Trophoblast cell (in vitro differentiated cells and primary cell): ENCODE measurements at regions not wholly inside any gene's neighbourhood (a gene's known extent, or its start where the extent isn't known, plus 50 kb on each side); places are given as distances from the start of the nearest gene placed in this dataset.
A peak's percentile ranks its signal among the peaks of the same experiment; 100 is the strongest.

ENCODE experiments used
- DNase-seq, 2 donors: peaks; one replicate each; pipeline ENCODE4 v3.0.0-alpha.2; 2016
- H2AFZ ChIP-seq: 2 replicates; pipeline ENCODE4 v1.6.1; 2013; ENCODE audit warnings: low read length, moderate library complexity, mild to moderate bottlenecking; ENCODE audit not compliant: insufficient read depth, poor library complexity
- H2AK5ac ChIP-seq: 2 replicates; pipeline ENCODE4 v1.6.1; 2013; ENCODE audit warnings: mild to moderate bottlenecking, low read length
- H2BK120ac ChIP-seq: 2 replicates; pipeline ENCODE4 v1.6.1; 2013; ENCODE audit warnings: low read length, mild to moderate bottlenecking, moderate library complexity; ENCODE audit not compliant: insufficient read depth, poor library complexity
- H2BK12ac ChIP-seq: 2 replicates; pipeline ENCODE4 v1.6.1; 2013; ENCODE audit warnings: mild to moderate bottlenecking, low read length, moderate library complexity
- H2BK5ac ChIP-seq: 2 replicates; pipeline ENCODE4 v1.6.1; 2013; ENCODE audit warnings: low read length, low read depth, moderate library complexity, mild to moderate bottlenecking; ENCODE audit not compliant: poor library complexity
- H3K14ac ChIP-seq: 2 replicates; pipeline ENCODE4 v1.6.1; 2013; ENCODE audit warnings: mild to moderate bottlenecking, low read length
- H3K18ac ChIP-seq: 2 replicates; pipeline ENCODE4 v1.6.1; 2013; ENCODE audit warnings: mild to moderate bottlenecking, low read length
- H3K23ac ChIP-seq: 2 replicates; pipeline ENCODE4 v1.6.1; 2013; ENCODE audit warnings: low read length
- H3K27ac ChIP-seq: 2 replicates; pipeline ENCODE4 v1.5.1; 2013; ENCODE audit warnings: low read depth, mild to moderate bottlenecking, inconsistent platforms, low read length, moderate library complexity
- H3K27me3 ChIP-seq: 2 replicates; pipeline ENCODE4 v1.6.1; 2013; ENCODE audit warnings: inconsistent platforms, mild to moderate bottlenecking, low read length, moderate library complexity; ENCODE audit not compliant: insufficient read depth
- H3K36me3 ChIP-seq, 2 experiments: 1 replicate in 1 of 2; 2 replicates in 1 of 2; pipeline ENCODE4 v1.6.1; 2013; ENCODE audit warnings: low read length in 2 of 2, mild to moderate bottlenecking in 2 of 2, moderate library complexity in 1 of 2; ENCODE audit not compliant: insufficient read depth in 2 of 2, control insufficient read depth in 1 of 2
- H3K4ac ChIP-seq: 2 replicates; pipeline ENCODE4 v1.6.1; 2013; ENCODE audit warnings: low read depth, mild to moderate bottlenecking, low read length, moderate library complexity
- H3K4me1 ChIP-seq, 2 experiments: 1 replicate in 1 of 2; 2 replicates in 1 of 2; pipeline ENCODE4 v1.6.1; 2013; ENCODE audit warnings: low read length in 2 of 2, mild to moderate bottlenecking in 2 of 2, moderate library complexity in 1 of 2; ENCODE audit not compliant: insufficient read depth in 2 of 2, control insufficient read depth in 1 of 2
- H3K4me2 ChIP-seq: 2 replicates; pipeline ENCODE4 v1.6.1; 2013; ENCODE audit warnings: inconsistent platforms, mild to moderate bottlenecking, low read length, moderate library complexity
- H3K4me3 ChIP-seq: 2 replicates; pipeline ENCODE4 v1.5.1; 2013; ENCODE audit warnings: mild to moderate bottlenecking, low read depth, low read length, inconsistent platforms
- H3K79me1 ChIP-seq: one replicate; pipeline ENCODE4 v1.6.1; 2013; ENCODE audit warnings: low read length
- H3K79me2 ChIP-seq: 2 replicates; pipeline ENCODE4 v1.6.1; 2013; ENCODE audit warnings: low read length, mild to moderate bottlenecking; ENCODE audit not compliant: control insufficient read depth, insufficient read depth, poor library complexity
- H3K9ac ChIP-seq: 2 replicates; pipeline ENCODE4 v1.6.1; 2013; ENCODE audit warnings: mild to moderate bottlenecking, low read length
- H3K9me3 ChIP-seq: 2 replicates; pipeline ENCODE4 v1.6.1; 2013; ENCODE audit warnings: low read depth, mild to moderate bottlenecking, control low read depth, inconsistent platforms, low read length; ENCODE audit not compliant: insufficient read depth
- H4K12ac ChIP-seq: 2 replicates; pipeline ENCODE4 v1.6.1; 2013; ENCODE audit warnings: low read depth, mild to moderate bottlenecking, low read length, moderate library complexity
- H4K8ac ChIP-seq: 2 replicates; pipeline ENCODE4 v1.6.1; 2013; ENCODE audit warnings: low read depth, mild to moderate bottlenecking, low read length, moderate library complexity
- H4K91ac ChIP-seq: one replicate; pipeline ENCODE4 v1.6.1; 2013; ENCODE audit warnings: low read depth, mild to moderate bottlenecking, low read length, moderate library complexity
- WGBS: extraction: QIAGEN DNeasy Blood & Tissue Kit; methylation state at CpG from one replicate; pipeline ENCODE4 v1.1.7; 2013; ENCODE audit warnings: missing lambda C conversion rate; ENCODE audit not compliant: insufficient read length, insufficient coverage; ENCODE audit errors: extremely low coverage; 5-methylcytosine and 5-hydroxymethylcytosine counted together

DNA sequence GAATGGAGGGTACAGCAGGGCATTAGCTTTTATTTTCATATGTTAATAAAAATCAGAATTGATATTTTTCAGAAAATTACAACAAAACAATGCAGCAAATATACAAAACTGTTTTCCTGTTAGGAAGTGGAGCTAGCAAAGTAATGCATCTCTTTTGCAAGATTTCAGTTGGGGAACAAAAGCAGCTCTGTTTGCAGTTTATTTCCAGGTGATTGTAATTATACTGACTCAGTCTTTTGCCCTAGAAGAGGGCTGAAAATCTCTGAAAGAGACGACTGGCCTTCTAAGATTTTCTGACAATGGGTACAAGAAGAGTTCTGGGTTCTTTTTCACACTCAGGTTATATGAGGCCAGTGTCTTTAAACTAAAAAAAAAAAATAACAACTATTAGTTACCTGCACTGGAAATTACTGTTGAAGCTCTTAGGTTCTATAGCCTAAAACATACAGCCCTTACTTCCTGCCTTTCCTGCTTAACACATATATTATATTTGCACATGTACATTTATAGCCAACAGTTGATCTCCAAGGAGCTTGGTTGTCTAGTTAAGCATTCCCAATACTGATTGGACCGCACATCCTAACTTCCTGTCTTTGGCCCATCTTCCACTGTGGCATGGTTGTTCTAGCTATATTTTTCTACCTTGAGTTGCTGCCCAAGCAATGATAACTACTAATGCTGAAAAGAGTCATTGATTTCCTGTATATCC is 199.1 kb upstream of the KRR1 start:
- no peak overlapping the region for H3K27ac ChIP-seq
- H2BK12ac ChIP-seq = no peak overlapping the region
- no peak overlapping the region for H3K23ac ChIP-seq
- no peaks in the 10 kb centered on the region for H3K79me2 ChIP-seq
- no peaks in the 10 kb centered on the region for H3K9me3 ChIP-seq
- no peak overlapping the region for H4K12ac ChIP-seq
- no peaks in the 10 kb centered on the region for H3K36me3 ChIP-seq
- no peak overlapping the region for H3K14ac ChIP-seq
- H3K27me3 ChIP-seq = no peaks in the 10 kb centered on the region
- no peak overlapping the region for H3K18ac ChIP-seq
- H4K91ac ChIP-seq = no peak overlapping the region
- no peak overlapping the region for H4K8ac ChIP-seq
- WGBS = no CpG with 5 or more reads among the region's 2 CpGs
- H3K4me3 ChIP-seq = no peak overlapping the region
- H2AK5ac ChIP-seq = no peak overlapping the region
- no peak overlapping the region for H3K9ac ChIP-seq
- H2AFZ ChIP-seq = no peak overlapping the region
- DNase-seq = no peak
- peaks cover 2 to 5% of the 10 kb centered on the region in 2 experiments for H3K4me1 ChIP-seq
- no peak overlapping the region for H3K4ac ChIP-seq
- H3K79me1 ChIP-seq = peaks cover 2% of the 10 kb centered on the region
- no peak overlapping the region for H3K4me2 ChIP-seq
- no peak overlapping the region for H2BK120ac ChIP-seq
- H2BK5ac ChIP-seq = no peak overlapping the region

DNA sequence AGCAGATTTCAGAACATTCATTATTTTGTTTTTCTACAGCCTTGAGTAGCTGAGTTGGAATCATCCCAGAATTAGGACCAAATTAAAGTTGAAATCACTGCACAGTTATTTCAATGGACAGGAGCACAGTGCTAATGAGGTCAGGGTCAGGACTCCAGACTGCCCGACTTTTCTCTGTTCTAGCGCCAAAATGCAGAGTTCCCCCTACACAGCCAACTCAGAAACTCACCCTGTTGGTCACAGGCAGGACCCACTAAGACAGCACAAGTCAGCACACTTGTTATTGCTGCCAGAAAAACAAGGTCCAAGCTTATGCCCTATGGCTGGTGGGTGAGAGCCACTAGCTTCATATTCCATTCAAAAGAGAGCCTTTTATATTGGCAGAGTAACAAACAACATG is 198.1 kb upstream of the KRR1 start:
- H3K27me3 ChIP-seq = no peaks in the 10 kb centered on the region
- no peak overlapping the region for H3K23ac ChIP-seq
- no peak overlapping the region for H2AFZ ChIP-seq
- H3K79me2 ChIP-seq = no peaks in the 10 kb centered on the region
- H3K9me3 ChIP-seq = no peaks in the 10 kb centered on the region
- peak overlapping the region; percentile 98 for H2AK5ac ChIP-seq
- no peak overlapping the region for H4K8ac ChIP-seq
- H3K18ac ChIP-seq = no peak overlapping the region
- H3K4me2 ChIP-seq = no peak overlapping the region
- H3K36me3 ChIP-seq = no peaks in the 10 kb centered on the region
- peak overlapping the region; percentile 95 for H2BK12ac ChIP-seq
- no peak overlapping the region for H3K14ac ChIP-seq
- H3K9ac ChIP-seq = no peak overlapping the region
- peak overlapping the region; percentile 83 for H3K4ac ChIP-seq
- peak overlapping the region; percentile 62 for H4K91ac ChIP-seq
- H4K12ac ChIP-seq = no peak overlapping the region
- H3K4me3 ChIP-seq = no peak overlapping the region
- peaks cover 2 to 5% of the 10 kb centered on the region in 2 experiments for H3K4me1 ChIP-seq
- no peak for DNase-seq
- H2BK120ac ChIP-seq = peak overlapping the region; percentile 60
- H2BK5ac ChIP-seq = no peak overlapping the region
- no peak overlapping the region for H3K27ac ChIP-seq
- no CpG with 5 or more reads among the region's 2 CpGs for WGBS
- peaks cover 2% of the 10 kb centered on the region for H3K79me1 ChIP-seq

DNA sequence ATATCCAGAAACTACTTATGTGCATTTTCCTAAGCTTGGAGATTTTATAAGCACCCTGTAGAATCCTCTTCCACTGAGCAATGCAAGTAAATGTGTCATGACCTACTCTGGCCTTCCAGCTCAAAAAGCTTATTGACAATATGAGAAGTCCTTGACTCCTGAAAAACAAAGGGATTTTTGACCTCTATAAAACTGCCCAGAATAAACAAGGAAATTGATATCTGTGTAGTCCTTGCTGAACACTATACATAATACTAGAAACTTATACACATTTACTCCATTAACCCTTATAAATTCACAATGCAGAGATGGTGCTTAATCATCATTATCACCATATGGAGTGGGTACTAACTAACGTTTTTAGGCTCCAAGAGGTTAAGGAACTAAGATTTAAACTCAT is 197.4 kb upstream of the KRR1 start:
- Histone ChIP-seq H3K9me3 (no peaks in the 10 kb centered on the region), H3K79me1 (peaks cover 2% of the 10 kb centered on the region), H3K27me3 (no peaks in the 10 kb centered on the region), H3K4me1 (peaks cover 2 to 5% of the 10 kb centered on the region in 2 experiments), H3K9ac (no peak overlapping the region), H3K18ac (no peak overlapping the region), H2AK5ac (no peak overlapping the region), H3K14ac (no peak overlapping the region), H3K36me3 (no peaks in the 10 kb centered on the region), H2AFZ (no peak overlapping the region), H3K23ac (no peak overlapping the region), H3K4me3 (no peak overlapping the region), H3K27ac (no peak overlapping the region), H4K8ac (no peak overlapping the region), H2BK120ac (no peak overlapping the region), H2BK12ac (no peak overlapping the region), H4K91ac (no peak overlapping the region), H3K4ac (no peak overlapping the region), H3K4me2 (no peak overlapping the region), H4K12ac (no peak overlapping the region), H3K79me2 (no peaks in the 10 kb centered on the region), H2BK5ac (no peak overlapping the region)
- no peak for DNase-seq
- no CpG with 5 or more reads among the region's 1 CpG for WGBS

DNA sequence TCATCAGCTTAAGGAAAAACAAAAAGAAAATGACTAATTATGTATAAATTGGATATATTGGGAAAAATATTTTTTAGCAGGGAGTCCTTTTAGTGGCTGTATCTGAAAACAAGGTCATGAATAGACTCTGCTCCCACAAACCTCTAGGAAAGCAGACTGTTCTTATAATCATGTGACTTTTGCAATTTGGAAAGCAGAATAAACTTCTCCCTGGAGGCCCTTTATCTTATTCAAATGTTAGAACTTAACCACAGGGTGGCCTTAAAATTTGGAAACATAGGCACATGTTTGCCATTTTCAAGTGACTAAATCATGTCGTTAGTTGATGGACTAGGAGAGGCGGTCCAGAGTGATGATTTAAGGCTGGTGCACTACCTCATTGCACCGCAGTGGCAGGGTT is 196.6 kb upstream of the KRR1 start:
- Histone ChIP-seq H4K12ac (no peak overlapping the region), H2BK5ac (no peak overlapping the region), H2BK120ac (no peak overlapping the region), H3K4ac (no peak overlapping the region), H3K9me3 (no peaks in the 10 kb centered on the region), H3K9ac (no peak overlapping the region), H3K4me3 (no peak overlapping the region), H3K4me1 (peaks cover 2 to 5% of the 10 kb centered on the region in 2 experiments), H3K27me3 (no peaks in the 10 kb centered on the region), H3K18ac (no peak overlapping the region), H3K14ac (no peak overlapping the region), H4K91ac (peak overlapping the region; percentile 5), H3K27ac (no peak overlapping the region), H2AFZ (no peak overlapping the region), H3K36me3 (no peaks in the 10 kb centered on the region), H2AK5ac (no peak overlapping the region), H3K79me1 (peaks cover 2% of the 10 kb centered on the region), H3K4me2 (no peak overlapping the region), H4K8ac (no peak overlapping the region), H3K79me2 (no peaks in the 10 kb centered on the region), H3K23ac (no peak overlapping the region), H2BK12ac (peak overlapping the region; percentile 63)
- no CpG with 5 or more reads among the region's 3 CpGs for WGBS
- no peak for DNase-seq
